GM12873 (cell line): ENCODE measurements at regions not wholly inside any gene's neighbourhood (a gene's known extent, or its start where the extent isn't known, plus 50 kb on each side); places are given as distances from the start of the nearest gene placed in this dataset.

ENCODE experiments used
- TF ChIP-seq, protein P1 (sequence below): IDR thresholded peaks from 2 replicates; pipeline ENCODE4 v1.5.1; 2012; ENCODE audit warnings: low read depth, mild to moderate bottlenecking, moderate library complexity, low read length, control low read depth; ENCODE audit not compliant: insufficient read depth; ENCODE audit errors: missing control alignments

DNA sequence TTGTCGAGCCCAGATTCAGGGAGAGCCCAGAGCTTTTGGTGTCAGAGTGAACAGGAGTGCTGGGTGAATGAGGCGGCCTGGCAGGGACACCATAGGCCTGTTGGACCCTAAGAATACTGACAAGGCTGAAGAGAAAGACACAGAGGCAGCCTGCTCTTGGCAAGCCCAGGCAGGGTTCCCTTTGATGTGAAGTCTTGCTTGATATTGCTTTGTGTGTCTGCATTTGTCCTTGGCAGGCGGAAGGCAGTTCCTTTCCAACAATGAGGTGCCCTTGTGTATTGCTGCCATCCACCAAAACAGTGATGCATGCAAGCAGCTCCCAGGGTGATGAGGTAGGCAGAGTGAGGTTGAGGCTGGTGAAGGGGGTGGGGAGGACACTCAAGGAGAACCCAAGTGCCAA, 152.7 kb upstream of the TSC22D2 start:
- TF ChIP-seq, protein P1, sequence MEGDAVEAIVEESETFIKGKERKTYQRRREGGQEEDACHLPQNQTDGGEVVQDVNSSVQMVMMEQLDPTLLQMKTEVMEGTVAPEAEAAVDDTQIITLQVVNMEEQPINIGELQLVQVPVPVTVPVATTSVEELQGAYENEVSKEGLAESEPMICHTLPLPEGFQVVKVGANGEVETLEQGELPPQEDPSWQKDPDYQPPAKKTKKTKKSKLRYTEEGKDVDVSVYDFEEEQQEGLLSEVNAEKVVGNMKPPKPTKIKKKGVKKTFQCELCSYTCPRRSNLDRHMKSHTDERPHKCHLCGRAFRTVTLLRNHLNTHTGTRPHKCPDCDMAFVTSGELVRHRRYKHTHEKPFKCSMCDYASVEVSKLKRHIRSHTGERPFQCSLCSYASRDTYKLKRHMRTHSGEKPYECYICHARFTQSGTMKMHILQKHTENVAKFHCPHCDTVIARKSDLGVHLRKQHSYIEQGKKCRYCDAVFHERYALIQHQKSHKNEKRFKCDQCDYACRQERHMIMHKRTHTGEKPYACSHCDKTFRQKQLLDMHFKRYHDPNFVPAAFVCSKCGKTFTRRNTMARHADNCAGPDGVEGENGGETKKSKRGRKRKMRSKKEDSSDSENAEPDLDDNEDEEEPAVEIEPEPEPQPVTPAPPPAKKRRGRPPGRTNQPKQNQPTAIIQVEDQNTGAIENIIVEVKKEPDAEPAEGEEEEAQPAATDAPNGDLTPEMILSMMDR = no peak

- TF ChIP-seq, protein P1 = no peak
Measured at GRCh38 chr3:150254309-150254708, 153.8 kb upstream of the TSC22D2 start.

- TF ChIP-seq, protein P1 = no peak
Measured at GRCh38 chr3:150253622-150254021, 154.5 kb upstream of the TSC22D2 start.

DNA sequence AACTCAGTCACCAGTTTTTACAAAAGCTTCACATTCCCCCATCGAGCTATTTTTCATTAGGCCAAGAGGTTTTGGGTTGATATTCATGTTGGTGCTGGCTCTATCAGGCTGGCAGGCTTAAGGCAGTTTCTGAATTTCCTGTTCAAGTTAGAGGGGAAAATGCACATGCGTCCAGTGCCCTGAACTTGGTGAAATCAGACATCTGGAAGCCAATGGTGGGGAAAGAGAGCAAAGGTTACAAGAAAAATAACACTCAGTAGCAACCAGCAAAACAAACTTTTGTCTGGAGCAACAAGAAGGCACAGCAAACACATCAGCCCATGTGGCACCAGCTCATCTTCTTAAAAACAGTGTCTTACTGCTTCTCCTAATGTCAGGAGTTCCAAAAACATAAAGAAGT, 155.6 kb upstream of the TSC22D2 start:
- TF ChIP-seq, protein P1 = no peak

DNA sequence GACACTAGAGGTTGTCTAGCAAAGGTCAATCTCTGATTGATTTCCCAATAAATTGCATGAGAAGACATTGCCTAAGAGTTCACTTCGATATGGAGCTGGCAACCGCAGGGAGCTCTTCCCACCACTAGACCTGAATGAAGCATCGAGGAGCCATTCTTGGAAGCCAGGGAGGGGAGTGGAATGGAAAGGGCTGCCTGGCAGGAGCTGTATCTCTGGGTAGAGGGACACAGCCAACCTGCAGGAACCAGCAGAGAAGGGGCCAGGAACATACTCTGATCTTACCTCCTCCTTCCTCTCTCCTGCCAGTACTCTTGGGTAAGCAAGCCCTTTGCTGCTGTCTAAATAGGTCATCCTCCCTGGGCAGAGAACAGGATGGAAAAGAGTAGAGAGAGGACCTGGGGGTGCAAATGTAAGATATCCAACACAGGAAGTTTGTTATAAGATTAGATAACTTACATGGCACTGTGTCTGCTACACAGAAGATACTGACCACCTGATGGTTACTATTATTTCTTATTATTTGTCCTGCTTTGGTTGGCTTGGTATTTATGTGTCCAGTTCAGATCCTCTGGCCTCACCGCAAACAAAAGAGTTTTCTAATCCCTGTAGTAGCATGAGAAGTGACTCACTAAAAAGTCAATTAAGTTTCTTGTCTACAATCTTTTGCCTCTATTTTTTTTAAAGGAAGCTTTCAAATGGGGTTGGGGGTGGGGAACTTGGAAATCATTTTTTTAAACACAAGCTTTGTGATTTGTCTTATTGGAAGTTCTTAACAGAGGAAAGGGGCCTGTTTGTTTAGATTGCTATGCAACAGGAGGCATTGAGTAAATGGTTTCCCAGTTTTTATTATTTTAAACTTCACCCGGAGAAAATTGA, 156.7 kb upstream of the TSC22D2 start:
- TF ChIP-seq, protein P1 = no peak

GRCh38 chr3:150249779-150250470, 158.2 kb upstream of the TSC22D2 start:
- TF ChIP-seq, protein P1 = no peak

DNA sequence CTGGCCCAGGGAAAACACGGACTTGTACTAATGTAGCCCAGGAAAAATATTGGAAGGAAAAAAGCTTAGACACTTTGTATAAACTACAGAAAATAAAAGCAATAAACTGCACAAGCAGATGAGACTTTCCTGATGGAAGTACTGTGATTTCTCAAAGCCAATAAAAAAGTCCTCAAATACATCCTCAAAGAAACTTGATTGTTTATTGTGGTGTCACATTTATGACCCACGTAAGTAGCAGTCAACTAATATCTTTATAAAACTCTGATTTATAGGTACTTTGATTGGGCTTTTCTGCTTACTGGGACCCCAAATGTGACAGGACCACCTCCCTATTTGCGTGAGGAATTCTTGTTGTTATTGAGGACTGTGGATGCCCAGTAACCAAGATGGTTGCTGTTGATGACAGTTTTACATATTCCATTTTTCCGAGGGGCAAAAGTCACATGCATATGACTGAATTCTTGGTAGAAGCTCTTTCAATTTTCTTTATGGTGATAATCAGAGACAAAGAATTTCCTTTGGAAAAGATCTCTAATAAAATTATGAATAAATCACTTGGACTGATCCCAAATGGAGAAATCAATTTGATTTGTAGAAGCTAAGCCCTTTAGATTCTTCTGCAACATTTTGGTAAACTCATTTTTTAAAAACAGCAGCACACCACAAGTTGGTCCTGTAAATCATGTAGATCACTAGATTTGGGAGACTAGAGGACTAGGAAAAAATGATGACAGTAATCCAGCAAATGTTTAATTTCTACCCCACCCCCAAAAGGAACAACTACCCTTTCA, 159.0 kb upstream of the TSC22D2 start:
- TF ChIP-seq, protein P1 = no peak
